GM12875 (cell line): ENCODE measurements at regions not wholly inside any gene's neighbourhood (a gene's known extent, or its start where the extent isn't known, plus 50 kb on each side); places are given as distances from the start of the nearest gene placed in this dataset.

Source experiments
- H3K4me3 ChIP-seq: one replicate; pipeline ENCODE4 v1.5.1; 2011; ENCODE audit warnings: low read depth, low read length, control low read depth
- CTCF ChIP-seq: IDR thresholded peaks from 2 replicates; pipeline ENCODE4 v1.5.1; 2011; ENCODE audit warnings: low read depth, mild to moderate bottlenecking, control low read depth, inconsistent platforms, low read length, moderate library complexity, borderline replicate concordance; ENCODE audit not compliant: insufficient read depth

DNA sequence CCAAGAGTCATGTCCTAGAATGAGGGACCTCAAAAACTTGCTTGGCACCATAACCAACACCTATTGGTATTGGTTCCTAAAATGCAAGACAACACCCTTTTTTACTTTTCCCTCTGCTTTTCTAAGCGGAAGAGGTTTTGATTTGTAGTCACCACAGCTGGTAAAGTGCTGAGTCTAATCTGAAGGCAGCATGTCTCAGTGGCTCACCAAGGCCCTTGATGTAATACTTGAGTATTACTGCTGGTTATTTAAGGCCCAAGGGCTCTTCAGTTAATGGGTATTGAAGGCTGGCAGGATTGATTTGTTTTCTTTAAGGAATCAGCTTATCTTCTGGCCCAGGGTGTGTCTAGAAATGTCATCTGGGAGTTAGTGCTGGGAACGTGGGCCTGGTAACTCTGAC lies 735.1 kb downstream of the GLUD2 start:
- H3K4me3 ChIP-seq, result no peak overlapping the region
- TF ChIP-seq CTCF, result no peak

GRCh38 chrX:121782976-121783375 lies 735.6 kb downstream of the GLUD2 start:
- TF ChIP-seq CTCF, result no peak
- H3K4me3 ChIP-seq, result no peak overlapping the region

GRCh38 chrX:121802881-121803412 lies 755.5 kb downstream of the GLUD2 start:
- TF ChIP-seq CTCF, result no peak
- no peak overlapping the region for H3K4me3 ChIP-seq

GRCh38 chrX:121823406-121823805 lies 776.0 kb downstream of the GLUD2 start:
- TF ChIP-seq CTCF, result no peak
- H3K4me3 ChIP-seq, result no peak overlapping the region

DNA sequence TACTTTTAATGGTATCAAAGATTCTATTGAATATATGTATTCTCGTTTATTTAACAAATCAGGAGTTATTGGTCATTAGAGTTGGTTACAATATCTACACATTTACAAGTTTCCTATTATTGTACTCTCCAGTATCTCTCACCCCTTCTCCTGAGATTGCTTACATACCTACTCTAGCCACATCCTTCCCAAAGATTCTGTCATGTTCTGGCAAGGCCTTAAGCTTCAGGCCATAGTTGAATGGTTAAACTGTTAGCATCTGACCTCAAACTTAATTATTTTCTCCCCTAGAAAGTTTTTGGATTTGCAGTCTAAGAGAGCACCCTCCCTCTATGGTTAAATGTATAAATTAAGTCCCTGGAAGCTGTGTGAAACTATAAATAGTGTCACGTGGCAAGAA lies 784.2 kb downstream of the GLUD2 start:
- no peak for TF ChIP-seq CTCF
- H3K4me3 ChIP-seq, result no peak overlapping the region

DNA sequence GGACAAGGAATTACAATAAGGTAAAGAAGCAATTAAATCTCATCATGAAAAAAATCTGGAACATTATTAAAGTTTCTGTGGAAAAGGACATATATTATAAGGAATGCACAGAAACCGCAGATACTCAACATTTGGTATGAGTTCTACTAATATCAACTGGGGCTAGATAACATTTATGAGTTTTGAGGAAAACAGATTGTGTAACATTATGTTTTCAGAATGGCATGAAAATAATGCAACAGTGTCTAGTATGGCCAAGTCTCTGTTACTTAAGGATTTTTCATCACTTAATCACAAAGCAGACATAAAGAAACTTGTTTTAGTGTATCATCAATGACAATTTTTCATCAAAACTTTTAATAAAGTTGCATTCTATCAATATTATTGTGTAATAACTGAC lies 785.0 kb downstream of the GLUD2 start:
- no peak for TF ChIP-seq CTCF
- no peak overlapping the region for H3K4me3 ChIP-seq

GRCh38 chrX:121836000-121836399 lies 788.6 kb downstream of the GLUD2 start:
- H3K4me3 ChIP-seq, result no peak overlapping the region
- no peak for TF ChIP-seq CTCF
